PFSK-1 (cell line): ENCODE measurements at regions not wholly inside any gene's neighbourhood (a gene's known extent, or its start where the extent isn't known, plus 50 kb on each side); places are given as distances from the start of the nearest gene placed in this dataset.

Experiments
- FOXP2 ChIP-seq: optimal IDR thresholded peaks from 2 replicates; pipeline ENCODE3; 2011; ENCODE audit warnings: borderline replicate concordance, control low read depth, inconsistent platforms; ENCODE audit not compliant: insufficient read depth; ENCODE audit errors: extremely low read length, extremely low read depth
- POLR2AphosphoS5 ChIP-seq: IDR thresholded peaks from 2 replicates; pipeline ENCODE4 v1.6.1; 2012; ENCODE audit warnings: low read depth, mild to moderate bottlenecking, control low read depth, low read length, moderate library complexity
- SIN3A ChIP-seq: IDR thresholded peaks from 2 replicates; pipeline ENCODE4 v1.6.1; 2012; ENCODE audit warnings: mild to moderate bottlenecking, low read length, moderate library complexity, borderline replicate concordance; ENCODE audit not compliant: insufficient read depth
- TAF1 ChIP-seq: IDR thresholded peaks from 2 replicates; pipeline ENCODE4 v1.6.1; 2012; ENCODE audit warnings: low read length, control low read depth, borderline replicate concordance; ENCODE audit not compliant: insufficient read depth
- TF ChIP-seq, protein P1 (sequence below), 2 experiments: IDR thresholded peaks; 2 replicates each; pipeline versions ENCODE4 v1.6.1 to v1.8.0; 2011 to 2012; ENCODE audit warnings: low read depth in 2 of 2, low read length in 2 of 2, control low read depth in 1 of 2, inconsistent platforms in 1 of 2, mild to moderate bottlenecking in 1 of 2, moderate library complexity in 1 of 2; ENCODE audit not compliant: insufficient read depth in 1 of 2

DNA sequence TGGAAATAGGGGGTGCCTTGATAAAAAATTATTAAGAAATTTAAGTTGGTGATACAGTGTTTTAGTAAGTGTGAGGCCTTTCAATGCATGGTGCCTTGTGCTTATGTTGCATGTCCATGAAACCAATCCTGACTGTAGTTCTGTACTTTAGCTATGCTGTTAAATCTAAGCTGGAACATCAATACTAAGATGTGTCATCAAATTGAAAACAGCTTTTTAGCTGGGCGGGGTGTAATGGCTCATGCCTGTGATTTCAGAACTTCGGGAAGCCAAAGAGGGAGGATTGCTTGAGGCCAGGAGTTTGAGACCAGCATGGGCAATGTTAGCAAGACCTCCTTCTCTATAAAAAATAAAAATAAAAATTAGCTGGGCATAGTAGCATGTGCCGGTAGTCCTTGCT lies 930.3 kb upstream of the PCDH9 start:
- TF ChIP-seq, protein P1, sequence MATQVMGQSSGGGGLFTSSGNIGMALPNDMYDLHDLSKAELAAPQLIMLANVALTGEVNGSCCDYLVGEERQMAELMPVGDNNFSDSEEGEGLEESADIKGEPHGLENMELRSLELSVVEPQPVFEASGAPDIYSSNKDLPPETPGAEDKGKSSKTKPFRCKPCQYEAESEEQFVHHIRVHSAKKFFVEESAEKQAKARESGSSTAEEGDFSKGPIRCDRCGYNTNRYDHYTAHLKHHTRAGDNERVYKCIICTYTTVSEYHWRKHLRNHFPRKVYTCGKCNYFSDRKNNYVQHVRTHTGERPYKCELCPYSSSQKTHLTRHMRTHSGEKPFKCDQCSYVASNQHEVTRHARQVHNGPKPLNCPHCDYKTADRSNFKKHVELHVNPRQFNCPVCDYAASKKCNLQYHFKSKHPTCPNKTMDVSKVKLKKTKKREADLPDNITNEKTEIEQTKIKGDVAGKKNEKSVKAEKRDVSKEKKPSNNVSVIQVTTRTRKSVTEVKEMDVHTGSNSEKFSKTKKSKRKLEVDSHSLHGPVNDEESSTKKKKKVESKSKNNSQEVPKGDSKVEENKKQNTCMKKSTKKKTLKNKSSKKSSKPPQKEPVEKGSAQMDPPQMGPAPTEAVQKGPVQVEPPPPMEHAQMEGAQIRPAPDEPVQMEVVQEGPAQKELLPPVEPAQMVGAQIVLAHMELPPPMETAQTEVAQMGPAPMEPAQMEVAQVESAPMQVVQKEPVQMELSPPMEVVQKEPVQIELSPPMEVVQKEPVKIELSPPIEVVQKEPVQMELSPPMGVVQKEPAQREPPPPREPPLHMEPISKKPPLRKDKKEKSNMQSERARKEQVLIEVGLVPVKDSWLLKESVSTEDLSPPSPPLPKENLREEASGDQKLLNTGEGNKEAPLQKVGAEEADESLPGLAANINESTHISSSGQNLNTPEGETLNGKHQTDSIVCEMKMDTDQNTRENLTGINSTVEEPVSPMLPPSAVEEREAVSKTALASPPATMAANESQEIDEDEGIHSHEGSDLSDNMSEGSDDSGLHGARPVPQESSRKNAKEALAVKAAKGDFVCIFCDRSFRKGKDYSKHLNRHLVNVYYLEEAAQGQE (IDR thresholded peaks at IDR 0.05; ENCODE audit: insufficient read depth in 1 of 2, low read depth in 2 of 2, low read length in 2 of 2), result no peak
- TF ChIP-seq SIN3A, result no peak
- no peak for TF ChIP-seq TAF1
- TF ChIP-seq POLR2AphosphoS5, result no peak
- no peak for TF ChIP-seq FOXP2

- TF ChIP-seq TAF1 (no peak), POLR2AphosphoS5 (no peak), FOXP2 (no peak), SIN3A (no peak)
- TF ChIP-seq, protein P1 (IDR thresholded peaks at IDR 0.05; ENCODE audit: insufficient read depth in 1 of 2, low read depth in 2 of 2, low read length in 2 of 2), result no peak
Measured at GRCh38 chr13:68152414-68152813, 922.3 kb upstream of the PCDH9 start.

DNA sequence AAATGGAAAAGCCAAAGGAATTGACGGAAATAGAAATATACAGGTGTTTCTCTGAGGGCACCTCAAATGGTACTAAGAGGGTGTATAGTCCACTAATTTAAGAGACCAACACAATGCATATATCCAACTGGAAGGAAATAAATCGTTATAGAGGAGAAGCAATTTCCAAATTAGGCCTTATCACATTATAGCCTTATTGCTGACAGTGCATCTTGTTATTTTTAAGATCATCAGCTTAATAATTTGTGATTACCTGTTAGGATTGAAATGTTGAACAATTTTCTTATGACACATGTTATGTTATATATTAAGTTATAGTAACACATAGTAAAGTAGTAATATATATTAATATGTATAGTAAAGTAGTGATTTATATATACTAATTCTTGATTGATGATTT lies 915.7 kb upstream of the PCDH9 start:
- TF ChIP-seq, protein P1 (IDR thresholded peaks at IDR 0.05; ENCODE audit: insufficient read depth in 1 of 2, low read depth in 2 of 2, low read length in 2 of 2), result no peak
- TF ChIP-seq FOXP2, result no peak
- TF ChIP-seq POLR2AphosphoS5, result no peak
- no peak for TF ChIP-seq TAF1
- TF ChIP-seq SIN3A, result no peak

- TF ChIP-seq SIN3A, result no peak
- TF ChIP-seq, protein P1 (IDR thresholded peaks at IDR 0.05; ENCODE audit: insufficient read depth in 1 of 2, low read depth in 2 of 2, low read length in 2 of 2), result no peak
- TF ChIP-seq FOXP2, result no peak
- TF ChIP-seq POLR2AphosphoS5, result no peak
- TF ChIP-seq TAF1, result no peak
Measured at GRCh38 chr13:68128297-68128915, 898.3 kb upstream of the PCDH9 start.

DNA sequence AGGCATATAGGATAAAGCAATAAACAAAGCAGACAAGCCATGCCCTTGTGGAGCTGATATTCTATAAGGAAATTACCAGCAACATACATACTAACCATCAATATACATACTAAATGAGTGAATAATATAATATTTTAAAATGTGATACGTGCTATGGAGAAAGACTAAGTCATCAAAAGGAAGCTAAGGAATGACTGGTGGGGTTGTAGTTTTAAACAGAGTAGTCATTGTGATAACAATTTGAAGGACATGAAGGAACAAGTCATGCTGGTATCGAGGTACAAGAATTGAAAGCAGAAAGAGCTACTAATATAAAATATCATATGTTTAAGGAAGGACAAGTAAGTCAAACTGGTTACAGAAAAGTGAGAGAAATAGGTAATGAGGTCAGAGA lies 894.9 kb upstream of the PCDH9 start:
- no peak for TF ChIP-seq POLR2AphosphoS5
- TF ChIP-seq TAF1, result no peak
- TF ChIP-seq SIN3A, result no peak
- no peak for TF ChIP-seq FOXP2
- TF ChIP-seq, protein P1 (IDR thresholded peaks at IDR 0.05; ENCODE audit: insufficient read depth in 1 of 2, low read depth in 2 of 2, low read length in 2 of 2), result no peak
